Liver (tissue), 3 donors: ENCODE measurements at regions not wholly inside any gene's neighbourhood (a gene's known extent, or its start where the extent isn't known, plus 50 kb on each side); places are given as distances from the start of the nearest gene placed in this dataset.

Experiments
- CTCF ChIP-seq: fragments of 150-350 bp; IDR thresholded peaks from 2 replicates; pipeline ENCODE4 v1.5.1; 2017; ENCODE audit warnings: improper control_type of control experiment, low read depth, low read length; ENCODE audit not compliant: missing input control
- RAD21 ChIP-seq, 2 donors: IDR thresholded peaks; 2 replicates each; pipeline ENCODE4 v1.6.1; 2016; ENCODE audit warnings: antibody characterized with exemption in 2 of 2, mild to moderate bottlenecking in 2 of 2
- donor health status: healthy.
- donor health status: healthy.

- TF ChIP-seq CTCF: no peak
- TF ChIP-seq RAD21 (IDR thresholded peaks at IDR 0.05): no peak
Observed at GRCh38 chr3:176172492-176172891, 1024.8 kb downstream of the TBL1XR1 start.
